ENCODE measurements at regions not wholly inside any gene's neighbourhood (a gene's known extent, or its start where the extent isn't known, plus 50 kb on each side); places are given as distances from the start of the nearest gene placed in this dataset.

GRCh38 chr14:84282618-84283017, 1247.3 kb upstream of the FLRT2 start:
- TF ChIP-seq POLR2A (IDR thresholded peaks at IDR 0.05; ENCODE audit: low read depth, low read length) (no peak), POLR2AphosphoS5 (IDR thresholded peaks at IDR 0.05; ENCODE audit: low read depth, low read length) (no peak)
